Esophagus muscularis mucosa (tissue), 4 donors: ENCODE measurements at regions not wholly inside any gene's neighbourhood (a gene's known extent, or its start where the extent isn't known, plus 50 kb on each side); places are given as distances from the start of the nearest gene placed in this dataset.

Source experiments
- DNase-seq: peaks from one replicate; pipeline ENCODE4 v3.0.0-alpha.2; 2017; ENCODE audit errors: extremely low spot score
- H3K27ac ChIP-seq, 4 donors: fragments of 200-600 bp; sonication (generic); replicated peaks in 1 of 4; 1 replicate in 3 of 4; 2 replicates in 1 of 4; pipeline ENCODE4 v1.5.1; 2016 to 2019; ENCODE audit warnings: mild to moderate bottlenecking in 1 of 4
- H3K27me3 ChIP-seq, 4 donors: fragments of 200-600 bp; sonication (generic); one replicate each; pipeline versions ENCODE4 v1.5.1 to v1.6.0; 2016 to 2019
- H3K36me3 ChIP-seq, 4 donors: fragments of 200-600 bp; sonication (generic); one replicate each; pipeline ENCODE4 v1.5.1; 2016 to 2019
- H3K4me1 ChIP-seq, 4 donors: fragments of 200-600 bp; sonication (generic); one replicate each; pipeline ENCODE4 v1.5.1; 2016 to 2019
- H3K4me3 ChIP-seq, 4 donors: fragments of 200-600 bp; sonication (generic); 1 replicate in 2 of 4; 2 replicates in 2 of 4; pipeline ENCODE4 v1.5.1; 2016 to 2019; ENCODE audit warnings: mild to moderate bottlenecking in 4 of 4, moderate library complexity in 1 of 4
- H3K9me3 ChIP-seq, 4 donors: fragments of 200-600 bp; sonication (generic); 1 replicate in 3 of 4; 2 replicates in 1 of 4; pipeline ENCODE4 v1.5.1; 2016 to 2019
- EP300 ChIP-seq: sonication (generic); formaldehyde crosslinking; IDR thresholded peaks from one replicate; pipeline ENCODE4 v1.6.1; 2017; ENCODE audit warnings: antibody characterized with exemption
- POLR2A ChIP-seq: fragments of 450-650 bp; IDR thresholded peaks from one replicate; pipeline ENCODE4 v1.6.1; 2017; ENCODE audit warnings: antibody characterized with exemption, moderate library complexity, mild to moderate bottlenecking, low read depth
- POLR2AphosphoS5 ChIP-seq, 2 donors: sonication (generic); formaldehyde crosslinking; IDR thresholded peaks; one replicate each; pipeline ENCODE4 v1.6.1; 2017; ENCODE audit warnings: antibody characterized with exemption in 2 of 2
- WGBS: methylation state at CpG from one replicate; pipeline ENCODE4 v1.1.5; 2018; 5-methylcytosine and 5-hydroxymethylcytosine counted together
- intact Hi-C: fragments of 100-400 bp; cut with DNase I; formaldehyde crosslinking; loops from one replicate; pipeline ENCODE4 v1.15.1; 2023
- TF ChIP-seq, protein P1 (sequence below), 3 experiments: fragments of 200-600 bp in 2 of 3; fragments of 450-650 bp in 1 of 3; sonication (generic) in 2 of 3; IDR thresholded peaks; one replicate each; pipeline ENCODE4 v1.5.1; 2017 to 2019; ENCODE audit warnings: antibody characterized with exemption in 3 of 3, mild to moderate bottlenecking in 2 of 3, moderate library complexity in 1 of 3

DNA sequence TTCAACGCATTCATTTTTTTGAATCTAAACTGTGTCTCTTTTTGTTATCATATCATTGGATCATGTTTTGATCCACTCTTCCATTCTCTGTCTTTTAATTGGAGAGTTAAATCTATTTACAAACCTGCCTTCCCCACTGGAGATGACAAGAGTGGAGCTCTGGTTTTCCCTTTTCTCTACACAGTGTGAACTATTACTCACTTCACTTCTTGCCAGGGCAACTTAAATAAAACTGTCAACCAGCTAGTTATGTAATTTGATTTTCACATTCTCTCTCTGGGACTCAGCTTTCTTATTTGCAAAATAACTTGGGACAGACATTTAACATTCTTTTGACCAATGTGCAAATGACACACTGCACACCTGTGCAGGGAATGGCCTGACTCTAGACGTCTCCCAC, 230.8 kb upstream of the CST7 start:
- no peak for DNase-seq
- Histone ChIP-seq H3K9me3 (peaks cover 0 to 13% (median 0%) of the 10 kb centered on the region in 4 donors), H3K4me1 (no peaks in the 10 kb centered on the region), H3K36me3 (no peaks in the 10 kb centered on the region), H3K27me3 (no peaks in the 10 kb centered on the region), H3K27ac (no peak overlapping the region), H3K4me3 (no peak overlapping the region)
- 70% methylated on average over 2 of the region's 2 CpGs for WGBS
- intact Hi-C loops: no loop called here
- TF ChIP-seq EP300 (no peak), POLR2A (no peak), POLR2AphosphoS5 (IDR thresholded peaks at IDR 0.05) (no peak)
- TF ChIP-seq, protein P1, sequence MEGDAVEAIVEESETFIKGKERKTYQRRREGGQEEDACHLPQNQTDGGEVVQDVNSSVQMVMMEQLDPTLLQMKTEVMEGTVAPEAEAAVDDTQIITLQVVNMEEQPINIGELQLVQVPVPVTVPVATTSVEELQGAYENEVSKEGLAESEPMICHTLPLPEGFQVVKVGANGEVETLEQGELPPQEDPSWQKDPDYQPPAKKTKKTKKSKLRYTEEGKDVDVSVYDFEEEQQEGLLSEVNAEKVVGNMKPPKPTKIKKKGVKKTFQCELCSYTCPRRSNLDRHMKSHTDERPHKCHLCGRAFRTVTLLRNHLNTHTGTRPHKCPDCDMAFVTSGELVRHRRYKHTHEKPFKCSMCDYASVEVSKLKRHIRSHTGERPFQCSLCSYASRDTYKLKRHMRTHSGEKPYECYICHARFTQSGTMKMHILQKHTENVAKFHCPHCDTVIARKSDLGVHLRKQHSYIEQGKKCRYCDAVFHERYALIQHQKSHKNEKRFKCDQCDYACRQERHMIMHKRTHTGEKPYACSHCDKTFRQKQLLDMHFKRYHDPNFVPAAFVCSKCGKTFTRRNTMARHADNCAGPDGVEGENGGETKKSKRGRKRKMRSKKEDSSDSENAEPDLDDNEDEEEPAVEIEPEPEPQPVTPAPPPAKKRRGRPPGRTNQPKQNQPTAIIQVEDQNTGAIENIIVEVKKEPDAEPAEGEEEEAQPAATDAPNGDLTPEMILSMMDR (IDR thresholded peaks at IDR 0.05): no peak

DNA sequence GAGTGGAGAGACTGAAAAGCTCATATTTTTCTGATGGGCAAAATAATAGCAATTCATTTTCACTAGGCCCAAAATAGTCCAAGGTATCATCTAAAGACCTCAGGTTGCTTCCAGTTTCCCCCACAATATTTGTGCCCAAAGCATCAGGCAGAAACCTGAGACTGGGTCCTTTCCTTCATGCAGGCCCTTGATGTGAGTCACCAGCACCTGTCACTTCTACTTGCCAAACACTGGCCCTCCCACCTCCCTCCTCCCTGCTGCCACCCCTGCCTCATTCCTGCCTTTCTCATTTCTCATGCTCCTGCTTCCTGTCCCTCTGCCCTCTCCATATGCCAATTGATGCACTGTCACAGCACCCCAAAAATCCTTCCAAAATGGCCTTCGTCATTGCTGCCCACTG, 230.4 kb upstream of the CST7 start:
- H3K27ac ChIP-seq: no peak overlapping the region
- H3K27me3 ChIP-seq: no peaks in the 10 kb centered on the region
- no peaks in the 10 kb centered on the region for H3K4me1 ChIP-seq
- no peaks in the 10 kb centered on the region for H3K36me3 ChIP-seq
- peaks cover 0 to 9% (median 0%) of the 10 kb centered on the region in 4 donors for H3K9me3 ChIP-seq
- H3K4me3 ChIP-seq: no peak overlapping the region
- DNase-seq: peak; percentile 86
- 88% methylated on average over 1 of the region's 1 CpG for WGBS
- TF ChIP-seq EP300 (no peak), POLR2AphosphoS5 (IDR thresholded peaks at IDR 0.05) (no peak), POLR2A (no peak)
- TF ChIP-seq, protein P1 (IDR thresholded peaks at IDR 0.05): no peak
- intact Hi-C loops: no loop called here

DNA sequence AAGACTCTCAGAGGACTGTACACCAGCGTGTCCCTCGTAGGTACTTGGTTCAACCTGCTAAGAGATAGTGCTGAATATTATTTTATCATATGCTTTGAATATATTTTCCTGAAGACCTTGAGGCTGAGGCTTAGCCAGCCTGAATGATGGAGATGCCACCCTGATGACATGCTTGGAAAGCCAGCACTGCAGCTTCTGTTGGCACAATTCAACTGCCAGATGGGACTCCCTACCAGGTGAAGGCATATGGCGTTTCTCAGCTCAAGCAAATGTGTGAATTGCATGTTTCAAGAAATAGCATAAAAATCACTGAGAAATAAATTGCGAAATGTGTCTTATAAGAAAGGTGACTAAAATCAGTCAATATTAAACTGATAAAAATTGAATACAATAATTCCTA, 228.1 kb upstream of the CST7 start:
- TF ChIP-seq POLR2AphosphoS5 (IDR thresholded peaks at IDR 0.05): no peak
- no peak for TF ChIP-seq POLR2A
- TF ChIP-seq EP300: no peak
- TF ChIP-seq, protein P1 (IDR thresholded peaks at IDR 0.05): no peak
- no peaks in the 10 kb centered on the region for H3K4me1 ChIP-seq
- H3K9me3 ChIP-seq: no peaks in the 10 kb centered on the region
- H3K27ac ChIP-seq: no peak overlapping the region
- peaks cover 0 to 12% (median 0%) of the 10 kb centered on the region in 4 donors for H3K27me3 ChIP-seq
- peak; percentile 34 for DNase-seq
- intact Hi-C loops: no loop called here
- no peaks in the 10 kb centered on the region for H3K36me3 ChIP-seq
- 90% methylated on average over 4 of the region's 4 CpGs for WGBS
- no peak overlapping the region for H3K4me3 ChIP-seq

DNA sequence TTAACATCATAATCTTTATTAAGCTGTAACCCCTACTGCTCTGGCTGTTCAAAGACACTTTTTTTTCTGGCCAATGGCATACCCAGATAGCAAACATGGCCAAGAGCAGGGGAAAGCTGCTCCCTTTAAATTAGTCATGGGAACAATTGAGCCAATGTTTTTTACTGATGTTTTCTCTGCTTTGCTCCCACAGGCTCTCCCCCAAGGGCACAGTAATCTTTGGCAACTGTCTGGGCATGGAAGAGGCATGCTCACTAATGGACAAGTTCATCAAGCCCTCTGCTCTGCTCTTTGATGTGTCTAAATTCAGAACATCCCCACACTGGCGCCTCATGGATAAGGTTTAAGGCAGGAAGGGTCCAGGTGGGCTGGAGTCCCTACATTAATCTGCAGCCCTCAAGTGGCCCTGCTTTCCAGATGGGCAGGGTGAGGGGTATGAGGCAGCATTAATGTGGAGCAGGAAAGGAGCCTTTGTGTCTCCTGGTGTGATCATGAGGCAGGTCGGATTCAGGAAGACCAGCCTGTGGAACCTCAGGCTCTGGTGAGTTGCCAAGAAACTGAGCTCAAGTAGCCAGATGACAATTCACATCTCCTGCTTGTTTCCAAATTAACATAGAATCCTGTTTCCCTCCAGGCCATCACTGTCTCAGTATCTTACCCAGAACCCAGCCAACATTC, 227.0 kb upstream of the CST7 start:
- peak; percentile 50 for DNase-seq
- TF ChIP-seq, protein P1 (IDR thresholded peaks at IDR 0.05): no peak
- TF ChIP-seq POLR2AphosphoS5 (IDR thresholded peaks at IDR 0.05): no peak
- TF ChIP-seq POLR2A: no peak
- no peak for TF ChIP-seq EP300
- no peaks in the 10 kb centered on the region for H3K4me1 ChIP-seq
- H3K4me3 ChIP-seq: no peak overlapping the region
- no peak overlapping the region for H3K27ac ChIP-seq
- WGBS: 57% methylated on average over 2 of the region's 2 CpGs
- intact Hi-C loops: no loop called here
- H3K27me3 ChIP-seq: peaks cover 0 to 12% (median 0%) of the 10 kb centered on the region in 4 donors
- no peaks in the 10 kb centered on the region for H3K9me3 ChIP-seq
- H3K36me3 ChIP-seq: no peaks in the 10 kb centered on the region

DNA sequence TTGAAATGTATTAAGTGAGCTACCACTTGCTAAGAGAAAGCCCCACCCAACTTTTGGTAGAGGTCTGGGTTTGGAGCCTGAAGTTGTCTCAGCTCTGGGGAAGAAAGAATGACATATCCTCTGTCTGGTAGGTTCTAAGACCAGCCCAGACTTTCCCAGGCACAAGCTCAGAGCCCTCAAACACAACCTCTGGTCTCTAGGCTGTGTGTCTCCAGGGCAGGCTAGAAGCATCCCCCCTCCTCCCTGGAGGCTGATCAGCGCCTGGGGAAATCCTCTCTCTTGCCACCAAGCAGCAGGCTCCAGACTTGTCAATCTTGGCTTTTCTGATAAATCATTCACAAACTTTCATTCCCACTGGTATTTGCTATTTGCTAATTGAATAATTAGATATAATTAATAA, 226.5 kb upstream of the CST7 start:
- intact Hi-C loops: no loop called here
- Histone ChIP-seq H3K36me3 (no peaks in the 10 kb centered on the region), H3K27me3 (peaks cover 0 to 12% (median 0%) of the 10 kb centered on the region in 4 donors), H3K9me3 (no peaks in the 10 kb centered on the region), H3K4me3 (no peak overlapping the region), H3K4me1 (no peaks in the 10 kb centered on the region), H3K27ac (no peak overlapping the region)
- WGBS: 86% methylated on average over 1 of the region's 1 CpG
- no peak for DNase-seq
- TF ChIP-seq, protein P1 (IDR thresholded peaks at IDR 0.05): no peak
- TF ChIP-seq EP300 (no peak), POLR2A (no peak), POLR2AphosphoS5 (IDR thresholded peaks at IDR 0.05) (no peak)
